LNCaP clone FGC (cell line): ENCODE measurements at regions not wholly inside any gene's neighbourhood (a gene's known extent, or its start where the extent isn't known, plus 50 kb on each side); places are given as distances from the start of the nearest gene placed in this dataset.
A peak's percentile ranks its signal among the peaks of the same experiment; 100 is the strongest.
"Not testable (repeated sequence)": the region's sequence is repeated elsewhere in the genome, so short reads cannot be mapped to it uniquely, and the experiment has no call there.

Source experiments
- DNase-seq: peaks from one replicate; pipeline ENCODE4 v3.0.0-alpha.2; 2011; ENCODE audit warnings: low read depth
- H3K4me3 ChIP-seq: 2 replicates; pipeline ENCODE4 v1.5.1; 2011; ENCODE audit warnings: mild to moderate bottlenecking, low read depth, low read length, control low read depth
- TF ChIP-seq, protein P1 (sequence below): IDR thresholded peaks from 2 replicates; pipeline ENCODE4 v1.5.1; 2012; ENCODE audit warnings: mild to moderate bottlenecking; ENCODE audit not compliant: control insufficient read depth, insufficient read depth; ENCODE audit errors: extremely low read depth

DNA sequence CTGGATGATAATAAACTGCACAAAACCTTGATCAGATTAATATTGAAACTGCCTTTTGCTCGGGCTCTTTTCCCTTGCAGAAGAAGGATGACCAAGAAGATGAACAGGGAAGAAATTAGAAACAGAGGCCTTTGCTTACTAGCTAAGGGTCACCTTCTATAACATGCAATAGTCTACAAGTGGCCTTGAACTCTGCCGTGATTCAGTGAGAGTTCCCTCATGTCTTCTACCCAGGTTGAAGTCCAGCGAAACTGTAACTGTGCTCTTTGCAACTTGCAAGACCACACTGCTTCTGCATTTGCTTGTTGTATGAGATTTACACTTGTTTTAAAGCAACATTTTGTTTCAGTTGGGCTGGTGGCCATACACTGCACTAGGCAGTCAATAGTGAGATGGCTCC, 108.4 kb downstream of the IGLL1 start:
- DNase-seq, result no peak
- TF ChIP-seq, protein P1, sequence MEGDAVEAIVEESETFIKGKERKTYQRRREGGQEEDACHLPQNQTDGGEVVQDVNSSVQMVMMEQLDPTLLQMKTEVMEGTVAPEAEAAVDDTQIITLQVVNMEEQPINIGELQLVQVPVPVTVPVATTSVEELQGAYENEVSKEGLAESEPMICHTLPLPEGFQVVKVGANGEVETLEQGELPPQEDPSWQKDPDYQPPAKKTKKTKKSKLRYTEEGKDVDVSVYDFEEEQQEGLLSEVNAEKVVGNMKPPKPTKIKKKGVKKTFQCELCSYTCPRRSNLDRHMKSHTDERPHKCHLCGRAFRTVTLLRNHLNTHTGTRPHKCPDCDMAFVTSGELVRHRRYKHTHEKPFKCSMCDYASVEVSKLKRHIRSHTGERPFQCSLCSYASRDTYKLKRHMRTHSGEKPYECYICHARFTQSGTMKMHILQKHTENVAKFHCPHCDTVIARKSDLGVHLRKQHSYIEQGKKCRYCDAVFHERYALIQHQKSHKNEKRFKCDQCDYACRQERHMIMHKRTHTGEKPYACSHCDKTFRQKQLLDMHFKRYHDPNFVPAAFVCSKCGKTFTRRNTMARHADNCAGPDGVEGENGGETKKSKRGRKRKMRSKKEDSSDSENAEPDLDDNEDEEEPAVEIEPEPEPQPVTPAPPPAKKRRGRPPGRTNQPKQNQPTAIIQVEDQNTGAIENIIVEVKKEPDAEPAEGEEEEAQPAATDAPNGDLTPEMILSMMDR, result no peak
- no peak overlapping the region for H3K4me3 ChIP-seq

DNA sequence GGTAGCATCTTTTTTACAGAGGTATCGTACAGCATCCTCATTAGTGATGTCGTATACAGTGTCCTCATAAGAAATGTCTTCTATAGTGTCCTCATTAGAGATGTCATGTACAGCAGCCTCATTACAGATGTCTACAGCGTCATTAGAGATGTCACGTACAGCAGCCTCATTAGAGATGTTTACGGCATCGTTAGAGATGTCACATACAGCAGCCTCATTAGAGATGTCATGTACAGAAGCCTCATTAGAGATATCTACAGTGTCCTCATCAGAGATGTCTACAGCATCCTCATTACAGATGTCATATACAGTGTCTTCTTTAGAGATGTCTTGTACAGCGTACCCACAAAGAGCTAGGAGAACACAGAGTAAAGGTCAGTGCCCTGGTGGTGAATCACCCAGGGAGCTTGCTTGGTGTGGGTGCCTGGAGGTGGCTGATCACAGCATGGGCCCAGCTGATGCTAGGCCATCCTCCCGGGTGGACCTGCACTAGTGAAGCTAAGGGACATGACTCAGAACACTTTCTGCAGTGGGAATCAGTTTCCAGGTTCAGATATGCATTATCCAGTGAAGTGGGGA, 109.2 kb downstream of the IGLL1 start:
- TF ChIP-seq, protein P1, result no peak
- no peak overlapping the region for H3K4me3 ChIP-seq
- no peak for DNase-seq

DNA sequence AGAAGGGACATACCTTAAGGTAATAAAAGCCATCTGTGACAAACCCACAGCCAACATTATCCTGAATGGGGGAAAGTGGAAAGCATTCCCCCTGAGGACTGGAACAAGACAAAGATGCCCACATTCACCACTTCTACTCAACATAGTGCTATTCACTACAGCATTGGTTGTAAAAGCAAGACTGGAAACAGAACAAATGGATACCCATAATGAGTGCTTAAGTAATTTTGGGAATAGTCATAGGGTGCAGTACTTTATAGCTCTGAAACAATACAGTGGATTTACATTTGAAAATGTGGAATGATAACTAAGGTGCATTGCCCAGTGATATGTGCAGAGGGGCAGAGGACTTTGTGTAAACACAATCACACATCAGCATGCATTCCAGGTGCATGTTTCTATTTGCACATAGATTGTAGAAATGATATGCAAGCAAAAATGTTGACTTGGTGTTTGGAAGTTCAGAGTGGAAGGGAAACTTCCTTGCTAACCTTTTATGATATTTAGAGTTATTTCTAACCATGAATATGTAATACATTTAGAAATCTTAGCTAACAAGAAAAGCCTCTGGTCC, 112.3 kb downstream of the IGLL1 start:
- peak; percentile 70 for DNase-seq
- TF ChIP-seq, protein P1, result no peak

DNA sequence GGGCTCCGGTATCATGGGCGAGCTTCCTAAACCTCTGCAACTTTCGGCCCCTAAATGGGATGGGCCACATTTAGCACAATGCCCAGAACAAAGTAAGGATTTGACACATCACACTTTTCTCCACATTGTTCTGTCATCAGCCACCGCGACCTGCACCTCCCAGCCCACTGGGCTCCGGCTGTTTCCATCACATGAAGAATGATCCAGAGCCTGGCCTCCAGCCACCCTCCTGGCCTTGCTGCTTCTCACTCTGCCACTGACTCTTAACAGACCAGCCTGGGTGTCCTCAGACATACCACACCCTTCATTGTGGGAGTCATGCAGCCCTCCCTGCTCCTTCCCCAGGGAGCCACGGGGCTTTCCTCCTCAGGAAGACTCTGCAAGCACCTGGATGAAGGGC, 113.7 kb downstream of the IGLL1 start:
- DNase-seq, result no peak
- H3K4me3 ChIP-seq, result no peak overlapping the region
- TF ChIP-seq, protein P1, result no peak

More for the DNA sequence above, 112.3 kb downstream of the IGLL1 start:
- H3K4me3 ChIP-seq, result no peak overlapping the region

DNA sequence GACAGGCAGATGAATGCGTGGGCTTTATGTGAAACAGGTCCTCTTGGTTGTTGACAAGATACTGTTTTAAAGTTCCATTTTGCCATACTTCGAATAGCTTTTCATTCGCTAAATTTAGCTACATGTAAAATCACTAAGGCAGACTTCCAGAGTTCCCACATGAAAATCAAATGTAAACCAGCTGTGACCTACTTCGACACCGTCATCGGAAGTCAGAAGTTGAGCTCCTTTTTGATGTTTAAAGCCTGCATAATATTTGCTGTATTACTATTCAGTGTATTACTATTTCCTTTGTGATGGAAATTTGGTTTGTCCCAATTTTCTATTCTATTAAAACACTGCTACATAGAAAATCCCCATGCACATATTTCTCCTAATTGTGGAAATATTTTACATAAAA, 115.3 kb downstream of the IGLL1 start:
- not testable (repeated sequence) for DNase-seq, H3K4me3 ChIP-seq

DNA sequence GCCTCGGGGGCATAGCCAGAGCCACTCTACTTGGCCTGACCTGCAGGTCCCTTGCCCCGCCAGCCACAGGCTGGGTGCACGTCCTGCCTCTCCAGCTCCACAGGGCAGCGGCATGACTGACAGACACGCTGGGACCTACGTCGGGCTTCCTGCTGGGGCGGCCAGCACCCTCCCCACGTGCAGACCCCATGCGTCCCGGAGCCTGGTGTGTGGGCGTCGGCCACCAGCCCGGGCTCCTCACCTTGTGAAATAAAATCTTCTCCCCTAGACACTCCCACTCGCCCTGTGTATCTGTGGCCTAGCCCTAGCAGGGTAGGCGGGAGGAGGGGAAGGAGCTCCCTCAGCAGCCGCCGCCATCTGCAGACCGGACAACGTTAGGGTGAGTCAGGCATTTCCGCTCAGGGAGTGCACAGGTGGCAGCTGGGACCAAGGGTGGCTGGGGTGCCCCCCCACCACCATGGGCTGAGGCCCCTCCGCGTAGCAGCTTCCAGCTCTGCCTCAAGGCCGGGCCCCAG, 119.5 kb downstream of the IGLL1 start:
- DNase-seq, result not testable (repeated sequence)

DNA sequence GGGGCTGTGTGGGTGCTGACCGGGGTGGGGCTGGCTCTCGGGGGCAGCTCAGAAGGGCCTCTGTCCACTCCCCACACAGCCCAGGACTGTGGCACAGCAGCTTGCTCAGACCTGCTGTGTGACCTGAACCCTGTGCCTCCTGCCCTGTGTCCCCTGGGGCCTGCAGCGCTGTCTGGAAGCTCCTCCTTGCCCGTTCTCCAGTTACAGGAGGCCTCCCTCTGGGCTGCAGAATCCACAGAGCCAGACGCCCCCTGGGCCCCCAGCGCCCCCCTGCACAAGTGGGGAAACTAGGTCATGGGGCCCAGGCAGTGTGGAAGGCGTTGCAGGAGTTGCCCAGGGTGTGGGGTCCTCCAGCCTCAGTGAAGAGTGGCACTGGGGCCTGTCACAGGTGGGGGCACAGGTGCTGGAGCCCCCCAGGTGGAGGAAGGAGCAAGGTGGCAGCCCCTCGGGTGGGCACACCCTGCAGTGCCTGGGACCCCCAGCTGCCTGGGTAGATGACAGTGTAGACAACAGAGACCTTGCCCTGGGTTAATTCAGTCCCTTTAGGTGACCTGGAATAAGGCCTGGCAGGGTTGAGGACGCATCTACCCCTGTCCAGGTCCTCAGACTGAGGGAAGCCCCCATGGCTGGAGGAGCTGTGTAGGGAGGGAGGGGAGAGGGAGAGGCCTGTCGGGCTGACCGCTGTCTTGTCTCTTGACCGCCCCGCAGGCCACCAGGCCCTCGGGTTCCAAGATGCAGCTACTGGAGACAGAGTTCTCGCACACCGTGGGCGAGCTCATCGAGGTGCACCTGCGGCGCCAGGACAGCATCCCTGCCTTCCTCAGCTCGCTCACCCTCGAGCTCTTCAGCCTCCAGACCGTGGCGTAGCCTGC, 120.2 kb downstream of the IGLL1 start:
- not testable (repeated sequence) for H3K4me3 ChIP-seq, DNase-seq

More for the DNA sequence above, 119.5 kb downstream of the IGLL1 start:
- not testable (repeated sequence) for H3K4me3 ChIP-seq

DNA sequence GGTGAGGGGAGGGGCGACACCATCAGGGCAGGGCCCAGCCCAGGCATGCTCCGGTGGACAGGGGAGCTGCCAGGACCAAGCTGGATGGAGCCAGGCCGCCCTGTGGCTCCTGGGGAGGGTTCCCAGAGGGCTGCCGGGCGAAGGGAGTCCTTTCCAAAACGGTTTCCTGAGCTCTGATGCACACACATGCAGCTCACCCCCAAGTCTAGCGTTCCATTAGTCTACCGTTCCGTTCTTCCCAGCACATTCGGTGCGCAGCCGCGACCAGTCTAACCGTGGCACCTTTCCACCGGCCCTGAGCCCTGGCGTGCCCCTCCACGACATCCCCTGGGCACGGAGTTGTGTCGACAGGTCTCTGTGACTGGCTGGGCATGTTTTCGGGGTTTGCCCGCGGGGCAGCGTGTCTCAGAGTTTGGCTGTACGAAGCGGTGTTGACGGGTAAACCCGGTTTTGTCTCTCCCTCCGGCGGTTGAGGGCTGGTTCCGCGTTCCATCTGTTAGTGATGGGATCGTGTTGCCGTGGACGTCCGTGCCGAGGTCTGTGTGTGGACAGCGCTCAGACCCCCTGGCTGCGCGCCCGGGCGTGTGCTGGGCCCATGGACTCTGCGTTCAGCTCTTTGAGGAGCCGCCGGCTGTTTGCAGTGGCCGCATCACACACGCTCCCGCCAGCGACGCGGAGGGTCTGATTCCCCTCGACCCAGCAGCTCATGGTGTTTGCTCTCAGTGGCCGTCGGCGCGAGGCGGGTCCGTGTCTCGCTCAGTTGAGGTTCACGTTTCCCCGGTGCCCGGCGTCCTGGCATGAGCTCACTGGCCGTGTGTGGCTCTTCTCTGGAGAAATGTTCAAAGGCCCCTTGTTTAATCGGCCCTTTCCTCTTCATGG, 121.2 kb downstream of the IGLL1 start:
- TF ChIP-seq, protein P1, result no peak
- no peak for DNase-seq
- no peak overlapping the region for H3K4me3 ChIP-seq
